GM12865 (cell line): ENCODE measurements at regions not wholly inside any gene's neighbourhood (a gene's known extent, or its start where the extent isn't known, plus 50 kb on each side); places are given as distances from the start of the nearest gene placed in this dataset.
A peak's percentile ranks its signal among the peaks of the same experiment; 100 is the strongest.
"Not testable (repeated sequence)": the region's sequence is repeated elsewhere in the genome, so short reads cannot be mapped to it uniquely, and the experiment has no call there.

Experiments
- DNase-seq: peaks from one replicate; pipeline ENCODE4 v3.0.0; 2010; ENCODE audit warnings: low read depth
- H3K4me3 ChIP-seq: 2 replicates; pipeline ENCODE4 v1.5.1; 2011; ENCODE audit warnings: mild to moderate bottlenecking, low read depth, low read length, control low read depth
- CTCF ChIP-seq: IDR thresholded peaks from 2 replicates; pipeline ENCODE4 v1.5.1; 2011; ENCODE audit warnings: low read length, control low read depth, low read depth, inconsistent platforms; ENCODE audit not compliant: insufficient read depth; ENCODE audit errors: missing control alignments

- TF ChIP-seq CTCF: no peak
- no peak overlapping the region for H3K4me3 ChIP-seq
- no peak for DNase-seq
Measured at GRCh38 chr6:84329077-84329476, 101.6 kb upstream of the CEP162 start.

GRCh38 chr6:84317463-84317862 is 90.0 kb upstream of the CEP162 start:
- H3K4me3 ChIP-seq: no peak overlapping the region
- DNase-seq: no peak
- no peak for TF ChIP-seq CTCF

GRCh38 chr6:84314377-84314898 is 87.0 kb upstream of the CEP162 start:
- TF ChIP-seq CTCF: no peak
- DNase-seq: no peak

GRCh38 chr6:84309336-84309735 is 81.9 kb upstream of the CEP162 start:
- H3K4me3 ChIP-seq: no peak overlapping the region
- TF ChIP-seq CTCF: no peak
- no peak for DNase-seq

More at GRCh38 chr6:84314377-84314898, 87.0 kb upstream of the CEP162 start:
- no peak overlapping the region for H3K4me3 ChIP-seq

GRCh38 chr6:84304881-84305280 is 77.4 kb upstream of the CEP162 start:
- no peak for TF ChIP-seq CTCF
- H3K4me3 ChIP-seq: no peak overlapping the region
- DNase-seq: no peak

- not testable (repeated sequence) for H3K4me3 ChIP-seq, DNase-seq
Measured at GRCh38 chr6:84291033-84291432, 63.6 kb upstream of the CEP162 start.

- H3K4me3 ChIP-seq: no peak overlapping the region
- peak; percentile 53 for TF ChIP-seq CTCF
- DNase-seq: peak; percentile 24
Measured at GRCh38 chr6:84284428-84285049, 57.1 kb upstream of the CEP162 start.

- no peak overlapping the region for H3K4me3 ChIP-seq
- TF ChIP-seq CTCF: no peak
- no peak for DNase-seq
Measured at GRCh38 chr6:84282550-84282949, 55.1 kb upstream of the CEP162 start.
